ENCODE measurements at regions not wholly inside any gene's neighbourhood (a gene's known extent, or its start where the extent isn't known, plus 50 kb on each side); places are given as distances from the start of the nearest gene placed in this dataset.

DNA sequence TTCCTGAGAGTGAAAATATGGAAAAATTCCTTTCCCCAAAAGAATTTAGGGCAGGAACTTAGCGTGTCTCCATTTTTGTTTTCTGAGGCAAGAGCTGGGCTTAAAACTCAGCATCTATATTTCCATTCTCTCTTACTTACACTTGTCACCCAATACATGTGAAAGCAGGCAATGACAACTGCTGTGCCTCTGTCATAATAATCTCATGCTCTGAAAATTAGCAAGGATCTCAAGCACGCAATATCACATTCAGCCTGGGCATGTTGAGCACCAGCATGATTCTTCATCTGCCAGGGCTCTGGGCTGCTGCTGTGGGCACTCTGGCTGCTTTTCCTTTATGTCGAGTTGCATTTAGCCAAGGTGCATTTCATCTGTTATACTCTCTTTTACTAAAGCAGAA lies 255.5 kb downstream of the SNX10 start:
- DNase-seq (ENCODE audit: insufficient read length, low spot score) = no peak
- FAIRE-seq = no peak

DNA sequence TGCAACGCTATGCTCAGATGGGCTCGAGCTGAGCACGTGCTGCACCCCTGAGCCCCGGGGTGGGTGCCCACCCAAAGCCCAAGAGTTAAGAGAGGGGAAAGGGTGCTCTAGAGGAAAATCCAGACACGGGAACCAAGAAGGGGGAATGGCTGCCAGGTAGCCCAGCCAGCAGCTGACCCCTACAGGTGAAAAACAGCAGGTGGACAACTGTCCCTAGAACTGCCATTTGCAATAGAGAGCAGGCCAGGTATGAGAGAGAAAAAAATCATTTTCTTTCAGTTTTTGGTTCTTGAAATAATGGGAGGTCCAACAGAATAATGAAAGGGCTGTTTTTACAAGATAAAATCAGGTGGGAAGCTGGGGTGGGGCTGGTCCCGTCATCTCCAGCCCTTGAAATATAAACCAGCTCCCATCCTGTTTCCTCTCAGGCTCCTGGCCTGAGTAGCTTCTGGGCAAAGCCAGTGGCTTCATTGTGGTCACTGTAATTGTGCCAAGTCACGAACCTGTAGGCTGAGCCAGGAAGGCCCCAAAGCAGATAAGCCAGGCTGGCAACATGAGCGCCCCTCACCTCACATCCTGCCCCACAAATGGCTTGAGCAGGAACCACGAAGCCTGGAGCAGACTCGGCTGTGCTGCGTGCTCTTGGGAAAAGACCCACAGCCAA lies 257.8 kb downstream of the SNX10 start:
- DNase-seq (ENCODE audit: insufficient read length, low spot score) = no peak

DNA sequence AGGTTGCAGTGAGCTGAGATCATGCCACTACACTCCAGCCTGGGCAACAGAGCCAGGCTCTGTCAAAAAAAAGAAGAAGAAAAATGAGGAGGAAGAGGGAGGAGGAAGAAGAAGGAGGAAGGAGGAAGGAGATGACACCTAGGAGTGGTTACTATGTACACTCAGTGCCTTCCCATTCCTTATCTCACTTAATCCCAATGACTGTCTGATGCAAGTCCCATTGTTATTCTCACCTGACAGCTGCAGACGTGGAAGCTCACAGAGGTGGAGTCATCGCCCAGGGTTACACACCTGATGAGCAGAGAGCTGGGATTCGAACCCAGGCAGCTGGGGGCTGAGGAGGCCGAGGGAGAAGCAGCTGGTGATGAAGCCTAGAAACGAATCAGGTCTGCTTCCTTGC lies 258.8 kb downstream of the SNX10 start:
- FAIRE-seq = no peak
- no peak for DNase-seq (ENCODE audit: insufficient read length, low spot score)

More for the DNA sequence above, 257.8 kb downstream of the SNX10 start:
- no peak for FAIRE-seq

DNA sequence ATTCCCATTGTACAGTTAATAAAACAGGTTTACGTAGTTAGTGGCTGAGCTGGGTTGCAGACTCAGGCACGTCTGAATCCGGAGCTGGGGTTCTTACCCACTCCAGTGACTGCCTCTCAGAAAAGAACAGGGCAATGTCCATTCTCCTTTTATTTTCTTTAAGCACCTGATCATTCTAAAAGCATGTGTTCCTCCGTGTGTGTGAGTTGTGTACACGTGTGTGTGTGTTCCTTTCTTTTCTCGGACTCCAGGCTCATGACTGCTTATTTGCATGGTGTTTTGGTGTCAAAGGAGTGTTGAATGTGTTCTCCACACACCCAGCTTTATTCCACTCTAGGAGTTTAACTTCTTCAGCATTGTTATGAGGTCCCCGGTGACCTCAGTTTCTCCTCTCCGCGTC lies 260.1 kb downstream of the SNX10 start:
- DNase-seq (ENCODE audit: insufficient read length, low spot score) (no peak), FAIRE-seq (no peak)

DNA sequence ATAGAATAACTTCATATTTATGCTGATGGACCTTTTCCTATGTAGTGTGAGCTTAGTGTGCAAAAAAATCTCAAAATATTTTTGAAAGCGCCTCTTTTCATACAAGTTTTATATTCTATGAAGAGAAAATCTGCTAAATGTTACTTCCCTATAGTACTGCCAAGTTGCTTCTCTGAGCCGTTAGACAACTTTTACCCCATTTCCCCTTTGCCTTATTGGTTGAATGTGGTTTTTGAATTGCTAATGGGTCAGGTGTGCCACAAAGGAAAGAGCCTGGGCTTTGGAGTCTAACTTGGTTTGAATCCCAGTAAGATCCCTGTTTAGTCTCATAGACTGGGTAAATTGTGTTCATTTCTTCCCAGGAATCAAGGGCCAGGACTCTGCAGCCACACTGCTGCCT lies 261.5 kb downstream of the SNX10 start:
- FAIRE-seq (no peak), DNase-seq (ENCODE audit: insufficient read length, low spot score) (no peak)

DNA sequence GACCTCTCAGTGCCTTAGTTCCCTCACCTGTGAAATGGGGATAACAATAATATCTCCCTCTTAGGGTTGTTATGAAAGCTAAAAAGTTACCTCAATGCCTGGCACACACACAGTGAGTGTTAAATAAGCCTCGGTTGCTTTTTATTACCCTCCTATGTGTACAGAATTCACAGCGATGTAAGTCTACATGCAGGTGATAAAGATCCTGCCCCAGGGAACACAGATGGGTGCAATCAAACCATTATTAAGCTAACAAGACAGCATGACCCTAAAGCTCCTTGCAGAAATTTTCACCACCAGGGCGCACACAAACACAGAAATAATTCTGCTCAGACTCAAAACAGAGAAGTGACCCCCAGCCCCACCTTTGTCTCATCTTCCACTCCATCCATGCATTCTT lies 261.9 kb downstream of the SNX10 start:
- DNase-seq (ENCODE audit: insufficient read length, low spot score) = no peak
- no peak for FAIRE-seq

DNA sequence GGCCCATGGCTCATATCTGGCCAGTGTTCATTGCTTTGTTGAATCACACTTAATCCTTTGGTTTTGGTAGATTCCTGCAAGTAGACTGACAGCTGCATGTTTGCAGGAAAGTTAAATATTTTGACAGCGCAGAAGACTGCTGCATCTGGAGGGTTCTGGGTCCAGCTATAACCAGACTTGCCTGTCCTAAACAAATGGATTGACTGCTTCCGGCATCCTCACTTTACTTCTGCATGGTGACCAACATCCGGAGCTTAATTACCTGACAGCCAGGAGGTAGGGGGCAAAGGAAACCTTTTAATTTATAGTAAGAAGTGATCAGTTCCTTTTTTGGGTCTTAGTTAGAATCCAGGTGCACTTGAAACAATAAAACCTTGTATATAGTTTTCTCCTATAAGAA lies 263.3 kb downstream of the SNX10 start:
- FAIRE-seq (no peak), DNase-seq (ENCODE audit: insufficient read length, low spot score) (no peak)

DNA sequence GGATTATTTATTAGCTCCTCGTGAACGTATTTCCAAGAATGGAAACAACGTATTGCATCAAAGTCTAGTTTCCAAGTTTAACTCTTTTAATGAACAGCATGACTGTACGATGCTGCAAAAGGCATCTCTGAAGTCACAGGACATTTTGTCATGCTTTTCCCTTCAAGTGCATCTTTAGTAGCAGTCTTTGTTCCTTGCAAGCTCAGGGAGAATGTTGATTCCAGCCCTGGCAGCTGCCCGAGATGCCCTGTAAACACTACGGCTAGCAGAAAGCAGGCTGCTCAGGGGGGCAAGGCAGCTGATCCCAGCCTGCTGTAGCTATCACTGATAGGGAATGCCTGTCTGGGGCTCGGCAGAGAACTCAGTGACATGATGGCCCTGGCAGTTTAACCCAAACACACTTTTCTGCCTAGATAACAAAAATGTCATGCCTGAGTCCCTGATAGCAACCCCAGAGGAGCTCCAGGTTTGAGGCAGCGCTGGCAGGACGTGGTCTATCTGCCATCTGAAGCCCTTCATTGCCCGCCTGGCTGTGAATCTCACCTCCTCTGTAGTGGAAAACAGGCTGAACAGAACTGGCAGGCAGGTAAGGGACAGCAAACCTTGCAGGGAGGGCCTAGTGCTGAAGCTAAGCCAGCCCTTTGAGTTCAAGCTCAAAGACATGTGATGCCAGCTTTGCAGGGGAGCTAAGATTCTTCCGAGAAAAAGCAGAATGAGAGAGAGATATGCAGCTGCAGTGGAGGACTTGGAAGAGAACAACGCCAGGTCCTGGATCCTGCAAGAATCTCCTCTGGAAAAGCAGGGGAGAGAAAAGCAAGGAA lies 264.6 kb downstream of the SNX10 start:
- DNase-seq (ENCODE audit: insufficient read length, low spot score) = no peak
- FAIRE-seq = no peak

DNA sequence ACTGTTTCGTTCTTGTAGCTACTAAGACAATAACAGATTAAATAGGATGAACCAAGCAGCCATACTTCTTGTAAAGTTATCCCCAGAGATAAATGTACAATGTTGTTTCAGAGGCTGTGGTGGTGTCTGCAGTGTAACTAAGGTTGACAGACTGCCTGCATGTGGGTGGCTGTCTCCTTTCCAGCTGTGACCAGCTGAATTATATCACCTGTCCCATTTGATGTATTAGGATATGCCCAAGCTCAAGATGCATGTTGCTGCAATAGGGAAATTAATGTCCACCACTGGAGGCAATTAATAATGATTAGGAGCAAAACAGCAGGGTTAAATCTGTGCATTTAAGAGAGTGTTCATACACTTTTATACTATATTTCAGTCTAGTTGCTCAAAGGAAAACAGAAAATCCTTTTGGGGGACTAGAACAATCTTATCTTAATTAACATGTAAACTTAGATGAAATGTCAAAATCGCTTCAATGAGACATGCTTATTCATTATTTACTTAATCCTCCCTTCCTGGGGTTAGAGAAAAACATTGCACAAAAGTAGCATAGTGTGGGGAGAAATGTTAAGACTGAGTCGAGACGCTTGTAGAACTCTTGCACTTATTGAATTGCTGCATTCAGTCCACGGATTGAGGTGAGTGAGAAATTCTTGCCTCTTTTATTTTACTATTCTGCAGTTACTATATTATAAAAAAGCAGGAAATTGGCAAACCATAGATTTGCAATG lies 269.0 kb downstream of the SNX10 start:
- FAIRE-seq (no peak), DNase-seq (ENCODE audit: insufficient read length, low spot score) (no peak)

DNA sequence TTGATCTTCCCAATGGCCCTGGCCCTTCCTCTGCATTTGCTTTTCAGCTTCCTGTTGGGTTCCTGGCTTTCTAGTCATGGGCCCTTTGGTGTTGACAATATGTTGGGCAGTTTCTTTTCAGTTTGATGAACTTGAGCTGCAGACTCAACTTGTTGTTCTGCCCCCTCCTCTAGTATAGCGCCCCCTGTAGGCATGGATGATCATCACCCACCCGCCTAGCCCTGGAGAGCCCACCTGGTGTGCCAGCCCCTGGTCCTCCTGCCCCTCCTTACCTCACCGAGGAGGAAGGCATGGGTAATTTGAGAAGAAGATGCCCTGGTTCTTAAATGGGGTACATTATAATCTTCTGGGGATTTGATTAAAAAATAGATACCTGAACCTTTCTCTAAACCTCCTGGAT lies 271.2 kb downstream of the SNX10 start:
- no peak for DNase-seq (ENCODE audit: insufficient read length, low spot score)

DNA sequence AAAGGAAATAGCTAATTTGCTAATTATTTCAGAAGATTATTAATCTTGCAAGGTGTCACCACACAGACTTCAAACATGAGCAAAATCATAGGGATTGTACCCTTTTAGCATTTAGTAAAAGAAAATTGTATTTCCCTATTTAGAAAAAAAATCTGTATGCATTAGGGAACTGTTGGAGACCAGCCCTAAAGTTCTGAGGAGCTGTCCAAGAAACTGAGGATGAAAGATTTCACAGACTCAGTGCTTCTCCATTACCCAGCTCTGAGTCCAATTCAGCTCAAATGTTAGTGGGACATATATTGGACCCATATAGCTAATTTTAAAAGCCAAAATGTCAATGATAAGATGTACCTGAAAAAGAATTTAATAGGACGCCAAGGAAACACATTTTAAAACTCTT lies 271.7 kb downstream of the SNX10 start:
- FAIRE-seq (no peak), DNase-seq (ENCODE audit: insufficient read length, low spot score) (no peak)

More for the DNA sequence above, 271.2 kb downstream of the SNX10 start:
- no peak for FAIRE-seq

DNA sequence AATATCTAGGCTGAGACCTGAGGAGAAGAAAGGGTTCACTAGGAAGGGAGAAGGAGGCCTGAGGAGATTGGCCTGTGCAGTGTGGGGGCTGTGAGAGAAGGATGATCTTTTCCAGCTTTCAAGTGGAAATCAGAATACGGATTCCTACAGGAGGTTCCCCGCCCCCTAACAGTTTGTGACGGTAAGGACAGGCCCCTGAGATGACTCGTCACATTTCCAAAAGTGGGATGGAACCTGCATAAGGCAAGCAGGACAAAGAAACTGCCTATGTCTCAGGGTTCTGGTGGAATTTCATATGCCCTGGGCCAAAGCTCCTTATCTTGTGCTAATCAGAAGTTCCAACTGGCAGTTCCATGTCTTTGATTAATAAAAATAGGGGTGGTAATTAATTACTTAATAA lies 275.6 kb downstream of the SNX10 start:
- DNase-seq (ENCODE audit: insufficient read length, low spot score) = no peak
- no peak for FAIRE-seq

DNA sequence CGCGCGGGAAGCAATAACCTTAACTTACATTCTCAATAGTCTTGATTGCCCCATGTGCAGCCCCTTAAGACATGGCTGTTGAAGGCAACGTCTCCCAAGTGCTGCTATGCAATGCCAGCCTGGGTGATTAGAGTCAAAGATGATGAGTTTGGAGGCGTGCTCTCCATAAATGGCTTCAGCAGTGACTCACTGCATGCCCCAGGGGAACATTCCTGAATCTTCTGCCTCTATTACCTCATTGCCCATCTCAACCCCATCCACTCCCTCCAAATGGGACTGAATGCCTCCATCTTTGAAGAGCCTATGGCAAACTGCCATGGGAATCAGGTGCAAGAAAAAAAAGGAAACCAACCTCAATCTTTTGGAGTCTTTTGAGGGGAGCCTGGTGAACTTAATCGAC lies 282.8 kb downstream of the SNX10 start:
- DNase-seq (ENCODE audit: insufficient read length, low spot score) = no peak

DNA sequence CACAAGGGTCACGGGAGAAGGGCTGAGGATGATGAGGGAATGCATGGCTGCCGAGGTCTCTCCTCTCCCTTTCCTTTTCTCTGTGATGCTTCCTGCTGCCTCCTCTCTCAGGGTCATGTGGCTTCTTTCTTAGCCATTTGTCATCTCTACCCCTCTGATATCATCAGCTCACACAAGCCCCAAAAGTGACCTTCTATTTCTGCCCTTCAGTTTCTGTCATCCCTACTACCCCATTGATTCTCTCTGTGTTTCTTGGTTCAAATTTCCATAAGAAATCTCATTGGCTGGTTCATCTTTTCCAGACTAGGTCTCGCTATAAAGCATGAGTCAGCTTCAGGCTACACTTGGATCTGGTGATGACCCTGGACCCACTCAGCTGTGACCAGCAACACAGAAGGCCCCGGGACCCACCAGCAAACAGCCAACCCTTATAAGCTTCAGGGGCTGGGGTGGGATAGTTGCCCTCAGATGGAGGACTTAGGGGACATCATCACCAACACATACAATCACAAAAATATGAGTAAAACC lies 284.3 kb downstream of the SKAP2 start:
- DNase-seq (ENCODE audit: insufficient read length, low spot score) (no peak), FAIRE-seq (no peak)

More for the DNA sequence above, 282.8 kb downstream of the SNX10 start:
- FAIRE-seq = no peak

DNA sequence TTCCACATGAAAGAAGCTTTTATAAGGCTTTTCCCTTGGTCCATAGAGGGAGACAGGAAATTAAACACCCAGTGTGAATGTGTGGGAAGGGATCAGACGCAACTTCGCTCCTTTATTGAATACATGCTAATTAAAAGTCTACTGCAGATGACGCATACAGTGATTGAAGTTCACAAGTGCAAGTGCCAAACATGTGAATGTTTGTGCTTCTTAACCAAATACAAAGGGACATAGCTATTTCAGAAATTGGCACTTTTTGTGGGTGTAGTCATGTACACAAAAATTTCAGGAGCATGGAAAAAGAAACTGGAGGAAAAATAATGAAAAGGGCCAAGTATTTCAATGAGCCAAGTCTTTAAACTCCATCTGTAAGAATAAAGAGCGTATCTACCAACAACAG lies 283.7 kb downstream of the SKAP2 start:
- no peak for FAIRE-seq
- DNase-seq (ENCODE audit: insufficient read length, low spot score) = no peak

DNA sequence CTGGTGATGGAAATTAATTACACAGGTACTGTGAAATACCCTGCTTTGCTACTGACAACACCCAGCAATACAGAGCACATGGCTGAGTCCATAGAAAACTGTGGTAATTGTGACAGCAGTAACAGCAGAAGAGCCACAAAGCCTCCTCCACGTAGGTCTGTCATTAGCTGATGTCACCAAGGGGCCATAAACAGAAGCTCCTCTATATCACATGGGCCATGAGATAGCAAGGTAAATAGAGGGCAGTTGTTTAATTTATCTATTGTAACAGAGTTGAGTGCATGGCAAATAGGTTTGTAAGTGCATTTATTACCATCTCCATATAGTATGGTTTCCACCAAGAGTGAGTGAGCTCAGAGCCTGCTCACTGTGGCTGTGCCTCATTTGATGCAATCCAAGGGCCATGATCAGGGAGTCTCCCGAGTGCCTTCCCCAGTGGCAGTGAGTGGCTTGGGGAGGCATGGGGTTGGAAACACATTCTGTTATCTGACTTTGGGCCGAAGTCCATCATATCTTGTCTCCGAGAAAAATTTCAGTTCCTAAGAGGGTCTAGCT lies 281.2 kb downstream of the SKAP2 start:
- DNase-seq (ENCODE audit: insufficient read length, low spot score) (no peak), FAIRE-seq (no peak)

DNA sequence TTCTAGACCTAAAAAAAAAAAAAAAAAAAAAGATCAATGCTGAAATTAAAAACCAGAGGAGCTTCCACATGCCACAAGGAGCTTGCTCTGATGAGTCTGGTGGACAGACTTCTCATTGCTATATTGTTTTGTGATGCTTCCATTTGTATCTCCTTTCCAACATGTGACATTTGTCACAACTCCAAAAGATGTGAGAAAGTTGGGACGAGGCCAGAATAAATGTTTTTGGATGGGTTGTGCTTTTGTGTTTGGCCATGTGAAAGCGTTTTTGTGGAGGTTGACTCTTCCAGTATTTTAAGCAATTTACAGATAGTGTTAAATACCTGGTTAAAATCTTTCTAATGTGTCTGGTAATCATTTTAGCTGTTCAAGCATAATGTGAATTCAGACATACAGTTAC lies 280.1 kb downstream of the SKAP2 start:
- no peak for FAIRE-seq
- DNase-seq (ENCODE audit: insufficient read length, low spot score) = no peak

DNA sequence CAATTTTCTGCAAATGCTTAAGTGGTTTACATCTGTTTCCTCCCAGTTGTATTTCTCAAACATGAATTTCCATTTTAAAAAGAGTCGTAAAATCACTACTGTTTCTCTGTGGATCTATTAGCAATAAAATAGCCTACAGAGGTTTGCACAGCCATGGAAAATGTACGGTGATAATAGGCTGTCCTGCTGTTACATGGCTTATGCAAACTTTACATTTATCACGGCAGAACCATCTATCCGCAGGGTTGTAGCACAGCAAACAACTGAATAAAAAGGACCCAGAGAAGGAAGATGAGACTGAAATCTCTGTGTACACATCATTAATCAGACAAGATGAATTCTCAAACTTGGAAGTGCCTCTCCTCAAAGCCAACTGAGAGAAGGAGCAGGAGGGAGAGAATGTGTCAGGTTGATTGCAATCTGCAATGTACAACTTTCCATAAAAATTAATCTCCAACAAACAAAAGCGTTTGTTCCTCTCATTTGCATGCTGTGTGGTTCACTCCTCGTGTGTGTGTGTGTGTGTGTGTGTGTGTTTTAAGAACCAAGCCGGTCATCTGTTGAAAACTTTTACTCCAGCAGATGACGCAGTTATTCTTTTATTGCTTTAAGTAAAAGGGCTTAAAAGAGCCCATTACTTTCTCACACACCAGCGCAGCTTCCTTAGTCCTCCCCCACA lies 279.3 kb downstream of the SKAP2 start:
- DNase-seq (ENCODE audit: insufficient read length, low spot score) = no peak
- FAIRE-seq = no peak

DNA sequence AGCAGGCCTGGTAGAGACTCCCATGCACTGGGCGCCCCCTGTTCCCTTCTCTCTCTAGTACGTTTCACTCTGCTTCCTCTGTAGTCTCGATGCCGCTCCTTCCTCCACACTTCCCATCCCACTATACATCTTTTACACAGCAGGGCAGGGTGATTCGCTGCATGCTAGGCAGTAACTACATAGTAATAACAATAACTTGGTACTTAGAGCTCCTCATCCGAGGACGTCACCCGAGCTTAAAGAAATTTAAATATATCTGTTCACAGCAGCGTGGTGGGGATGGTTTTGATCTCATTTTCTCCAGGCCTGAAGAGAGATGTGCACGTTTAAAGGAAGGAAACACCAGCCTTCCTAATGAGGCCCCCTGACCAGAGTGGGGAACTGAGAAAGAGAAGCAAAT lies 276.9 kb downstream of the SKAP2 start:
- FAIRE-seq = no peak

DNA sequence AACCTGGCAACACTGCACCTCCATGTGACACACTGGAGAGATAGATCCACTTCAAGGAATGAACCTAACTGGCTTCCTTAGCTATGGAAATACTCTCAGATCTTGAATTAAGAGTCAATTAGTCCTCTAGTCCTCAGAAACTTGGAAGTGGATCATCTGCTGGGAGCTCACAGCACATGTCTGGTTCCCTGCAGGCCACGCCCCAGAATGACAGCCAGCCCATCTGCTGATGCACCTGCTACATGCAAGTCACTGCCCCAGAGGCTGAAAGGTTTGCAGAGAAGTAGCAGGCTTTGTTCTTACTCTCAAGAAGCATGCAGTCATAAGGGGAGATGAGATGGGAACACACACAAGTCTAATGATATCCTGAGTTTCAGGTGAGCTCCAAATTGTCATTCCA lies 275.9 kb downstream of the SKAP2 start:
- FAIRE-seq = no peak
- no peak for DNase-seq (ENCODE audit: insufficient read length, low spot score)

More for the DNA sequence above, 276.9 kb downstream of the SKAP2 start:
- DNase-seq (ENCODE audit: insufficient read length, low spot score) = no peak

DNA sequence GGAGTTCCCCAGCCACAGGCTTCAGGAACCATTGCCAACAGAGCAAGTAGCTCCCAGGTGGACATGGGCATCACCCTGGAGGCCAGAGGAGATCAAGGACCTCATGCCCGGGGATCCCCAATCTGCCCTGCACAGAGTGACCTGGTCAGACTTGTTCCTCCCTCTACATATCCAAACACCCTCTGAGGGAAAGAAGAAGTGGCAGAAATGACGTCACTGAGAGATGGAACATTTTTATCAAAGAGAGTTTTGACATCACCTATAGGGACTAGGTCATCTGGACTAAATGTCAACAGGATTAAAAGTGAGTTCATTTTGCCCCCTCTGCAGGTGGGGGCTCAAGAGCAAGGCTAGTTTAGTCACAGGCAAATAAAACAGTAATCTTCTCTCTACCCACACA lies 273.7 kb downstream of the SKAP2 start:
- no peak for DNase-seq (ENCODE audit: insufficient read length, low spot score)
- no peak for FAIRE-seq
